Activated CD4-positive, alpha-beta T cell treated with anti-CD3 and anti-CD28 coated beads for 24 hours (primary cell): ENCODE measurements at regions not wholly inside any gene's neighbourhood (a gene's known extent, or its start where the extent isn't known, plus 50 kb on each side); places are given as distances from the start of the nearest gene placed in this dataset.
"Not testable (repeated sequence)": the region's sequence is repeated elsewhere in the genome, so short reads cannot be mapped to it uniquely, and the experiment has no call there.

Experiments
- DNase-seq, 2 donors: peaks; one replicate each; pipeline ENCODE4 v3.0.0-alpha.2; 2020; ENCODE audit warnings: low read depth in 2 of 2

DNA sequence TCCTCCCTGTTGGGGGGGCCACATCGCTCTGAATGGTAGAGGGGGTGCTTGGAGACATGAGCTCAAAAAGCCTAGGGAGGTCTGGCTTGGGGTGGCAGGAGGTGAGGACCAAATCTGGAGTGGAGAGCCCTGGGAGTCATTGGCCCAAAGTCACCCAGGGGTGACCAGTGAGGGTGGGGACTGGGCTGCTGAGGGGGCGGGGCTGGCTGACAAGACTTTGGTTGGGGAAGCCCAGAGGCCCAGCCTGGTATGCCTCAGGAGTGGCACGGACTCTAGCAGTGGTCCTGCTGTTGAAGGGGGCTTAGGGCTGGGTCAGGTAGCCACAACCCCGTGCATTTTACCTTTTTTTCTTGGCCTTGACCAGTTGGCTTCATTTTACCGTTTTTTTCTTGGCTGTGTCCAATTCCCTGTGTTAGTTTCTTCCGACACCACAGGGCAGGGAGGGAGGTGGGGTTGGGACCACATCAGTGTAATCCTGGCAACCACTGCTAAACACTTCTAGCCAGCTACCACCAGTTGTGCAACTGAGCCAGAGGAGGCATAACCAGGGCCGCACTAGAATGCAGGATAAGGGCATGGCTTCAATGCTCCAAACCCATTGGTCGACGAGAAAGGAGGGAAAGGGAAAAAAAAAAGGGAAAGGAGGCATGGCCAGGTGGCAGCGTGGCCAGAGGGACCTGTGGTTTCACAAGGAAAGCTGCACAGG lies 105.3 kb upstream of the C2CD4B start:
- no peak for DNase-seq

DNA sequence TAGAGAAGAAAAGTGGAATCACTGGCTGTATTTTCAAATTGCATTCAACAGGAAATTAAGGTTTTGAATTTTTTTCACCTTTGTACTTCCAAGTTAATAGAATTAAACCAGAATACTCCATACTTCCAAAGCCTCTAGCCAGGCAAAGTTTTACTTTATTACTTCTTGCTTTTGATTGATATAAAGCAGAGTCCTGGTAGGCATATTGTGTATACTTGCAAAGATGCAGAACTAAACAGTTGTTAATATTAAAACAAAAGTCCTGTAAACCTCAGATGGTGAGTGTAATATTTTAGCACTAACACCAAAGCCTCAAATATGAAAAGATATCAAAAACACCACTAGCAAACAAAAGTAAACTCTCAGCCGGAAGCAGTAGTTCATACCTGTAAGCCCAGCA lies 107.2 kb upstream of the C2CD4B start:
- no peak for DNase-seq

DNA sequence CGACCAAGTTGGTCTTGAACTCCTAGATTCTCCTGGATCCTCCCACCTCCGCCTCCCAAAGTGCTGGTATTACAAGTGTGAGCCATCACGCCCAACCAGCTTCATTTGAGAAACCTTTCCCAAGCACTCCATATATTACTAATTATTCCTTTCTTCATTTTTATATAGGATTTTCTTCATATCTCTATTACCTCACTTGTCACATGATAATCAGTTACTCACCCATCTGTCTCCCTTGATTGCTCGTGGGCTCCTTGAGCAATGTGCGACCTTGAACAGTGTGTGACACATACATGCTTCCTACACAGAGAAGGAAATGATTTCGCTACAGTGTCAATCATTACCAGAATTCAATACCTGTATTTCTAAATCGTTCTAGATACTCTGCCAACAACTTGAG lies 110.7 kb upstream of the C2CD4B start:
- no peak for DNase-seq

DNA sequence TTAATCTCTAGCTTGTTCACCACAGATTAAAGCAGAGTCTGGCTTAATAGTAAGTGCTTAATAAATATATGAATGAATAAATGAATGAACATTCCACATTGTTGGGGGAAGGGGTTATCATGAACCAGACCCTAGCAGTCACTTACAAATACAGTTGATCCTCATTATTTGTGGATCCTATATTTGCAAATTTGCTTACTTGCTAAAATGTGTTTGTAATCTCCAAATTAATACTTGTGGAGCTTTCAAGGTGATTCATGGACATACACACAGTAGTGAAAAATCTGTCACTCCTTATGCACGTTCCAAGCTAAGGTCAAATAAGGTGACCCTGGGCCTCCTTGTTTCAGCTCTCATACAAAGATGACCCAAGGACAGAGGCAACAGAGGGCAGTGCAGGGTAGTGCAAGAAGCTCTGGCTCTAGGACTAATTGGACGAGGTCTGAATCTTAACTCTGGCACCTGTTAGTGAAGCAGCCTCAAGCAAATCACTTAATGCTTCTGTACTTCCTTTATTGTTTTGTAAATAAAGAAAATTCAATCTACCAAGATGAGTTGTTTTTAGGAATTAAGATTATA lies 112.8 kb upstream of the C2CD4B start:
- DNase-seq = no peak

DNA sequence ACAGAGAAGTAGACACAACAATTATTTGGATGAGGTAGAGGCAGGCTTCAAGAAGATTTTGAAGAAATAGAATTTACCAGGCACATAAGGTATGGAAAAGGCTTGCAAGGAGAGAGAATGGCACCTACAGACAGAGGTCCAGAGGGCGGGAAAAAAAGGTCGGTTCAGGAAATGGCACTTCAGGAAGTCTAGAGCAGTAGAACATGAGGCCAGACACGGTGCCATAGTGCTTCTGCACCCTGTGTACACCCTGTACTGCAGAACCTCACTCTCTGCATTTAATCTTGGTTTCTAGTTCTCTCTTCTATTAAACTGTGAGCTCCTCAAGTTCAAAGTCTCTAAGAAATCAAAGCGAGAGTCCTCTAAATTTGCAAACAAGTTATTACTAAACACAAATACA lies 113.4 kb upstream of the C2CD4B start:
- no peak for DNase-seq

DNA sequence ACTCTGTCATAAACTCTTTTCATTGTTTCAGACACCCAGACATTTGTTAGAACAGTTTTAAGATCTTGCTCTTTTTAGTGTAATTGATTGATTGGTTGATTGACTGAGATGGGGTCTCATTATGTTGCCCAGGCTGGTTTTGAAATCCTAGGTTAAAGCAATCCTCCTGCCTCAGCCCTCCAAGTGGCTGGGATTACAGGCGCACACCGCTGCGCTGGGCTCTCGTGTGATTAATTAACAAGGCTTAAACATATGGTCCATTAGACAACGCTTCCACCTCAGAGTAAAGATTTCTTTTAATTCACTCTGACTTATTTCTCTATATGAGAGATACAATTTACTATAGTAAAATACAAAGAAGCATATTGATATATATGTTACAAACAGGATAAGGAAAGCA lies 114.0 kb upstream of the C2CD4B start:
- no peak for DNase-seq

DNA sequence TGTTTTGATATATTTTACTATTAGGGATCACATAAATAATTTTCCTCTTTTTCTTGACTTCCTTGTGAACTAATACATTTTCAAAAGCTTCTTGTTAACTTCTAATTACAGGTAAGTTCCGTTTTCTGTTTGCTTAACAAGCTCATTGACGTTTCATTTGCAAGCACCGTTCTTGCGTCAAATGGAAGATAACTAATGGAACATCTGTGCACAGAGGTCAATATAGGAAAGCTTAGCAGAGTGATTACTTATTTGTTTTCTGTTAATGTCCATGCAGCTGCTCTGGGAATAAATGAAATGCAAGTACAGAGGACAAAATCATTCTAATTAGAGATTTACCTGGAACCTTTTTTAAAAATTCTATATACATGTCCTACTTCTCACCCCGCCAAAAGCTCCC lies 115.5 kb upstream of the C2CD4B start:
- DNase-seq = no peak

DNA sequence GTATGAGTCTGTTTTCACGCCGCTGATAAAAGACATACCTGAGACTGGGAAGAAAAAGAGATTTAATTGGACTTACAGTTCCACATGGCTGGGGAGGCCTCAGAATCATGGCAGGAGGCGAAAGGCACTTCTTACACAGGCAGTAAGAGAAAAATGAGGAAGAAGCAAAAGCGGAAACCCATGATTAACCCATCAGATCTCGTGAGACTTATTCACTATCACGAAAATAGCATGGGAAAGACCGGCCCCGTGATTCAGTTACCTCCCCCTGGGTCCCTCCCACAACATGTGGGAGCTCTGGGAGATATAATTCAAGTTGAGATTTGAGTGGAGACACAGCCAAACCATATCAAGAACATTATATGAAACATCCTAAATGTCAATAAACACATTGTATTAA lies 116.7 kb upstream of the C2CD4B start:
- not testable (repeated sequence) for DNase-seq

DNA sequence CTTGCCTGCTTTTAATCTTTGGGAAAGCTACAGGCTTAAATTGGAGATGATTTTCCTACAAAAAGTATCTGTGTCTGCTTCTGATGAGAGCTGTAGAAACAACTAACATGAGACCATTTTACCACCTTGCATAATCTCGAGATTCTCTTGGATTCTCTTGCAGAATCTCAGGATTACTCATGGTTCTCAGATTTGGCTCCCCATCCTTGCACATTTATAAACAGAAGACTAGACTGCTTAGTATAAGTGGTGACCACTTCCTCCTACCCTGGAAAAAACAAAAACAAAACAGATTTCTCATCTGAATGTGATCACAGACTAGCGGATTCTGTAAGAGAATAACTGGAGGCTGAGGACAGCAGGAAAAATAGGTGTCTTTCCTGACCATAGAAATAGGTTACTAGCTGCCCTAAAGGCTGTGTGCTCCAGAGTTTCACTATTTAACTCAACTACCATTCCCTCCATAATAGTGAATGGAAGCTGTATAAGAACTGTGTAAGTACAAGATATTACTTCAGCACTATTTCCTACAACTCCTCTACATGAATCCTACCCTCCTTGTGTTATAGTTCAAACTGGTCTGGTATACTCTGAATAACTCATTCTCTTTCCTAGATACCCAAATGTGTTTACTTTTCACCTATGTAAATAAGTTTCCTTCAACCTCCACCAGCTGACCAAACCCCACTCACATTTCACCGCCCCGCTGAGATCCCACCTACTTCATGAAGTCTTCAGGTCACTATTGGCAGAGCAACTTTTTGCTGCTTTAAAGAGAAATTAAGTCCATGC lies 122.2 kb upstream of the C2CD4B start:
- no peak for DNase-seq

DNA sequence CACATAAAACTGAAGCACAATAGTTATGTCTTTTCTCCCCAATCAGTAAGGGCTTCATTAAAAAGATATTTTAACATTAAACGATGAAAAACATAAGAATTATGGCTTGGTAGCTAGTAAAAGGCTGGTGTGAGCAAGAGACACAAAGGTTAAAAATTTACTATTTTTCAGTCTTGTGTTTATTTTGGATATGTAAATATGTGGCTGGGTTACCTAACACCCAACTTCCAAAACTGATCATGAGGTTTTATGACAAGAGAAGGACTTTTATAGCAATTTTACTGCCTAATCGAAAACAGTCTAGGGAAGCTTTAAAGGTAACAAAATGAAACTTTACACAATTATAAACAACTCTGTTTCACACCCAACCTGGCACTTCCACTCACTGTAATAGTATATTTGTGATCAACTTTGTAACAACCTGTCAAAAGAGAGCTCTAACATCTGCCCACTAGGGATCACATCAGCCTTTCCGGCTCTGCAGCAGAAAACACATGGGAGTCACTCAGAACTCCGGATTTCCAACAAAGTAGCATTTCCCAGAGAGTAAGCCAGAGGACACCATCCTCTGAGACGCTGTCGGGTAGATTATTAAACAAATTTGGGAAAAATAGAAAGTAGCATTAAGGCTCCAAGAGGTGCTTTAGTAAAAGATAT lies 123.4 kb upstream of the C2CD4B start:
- no peak for DNase-seq

DNA sequence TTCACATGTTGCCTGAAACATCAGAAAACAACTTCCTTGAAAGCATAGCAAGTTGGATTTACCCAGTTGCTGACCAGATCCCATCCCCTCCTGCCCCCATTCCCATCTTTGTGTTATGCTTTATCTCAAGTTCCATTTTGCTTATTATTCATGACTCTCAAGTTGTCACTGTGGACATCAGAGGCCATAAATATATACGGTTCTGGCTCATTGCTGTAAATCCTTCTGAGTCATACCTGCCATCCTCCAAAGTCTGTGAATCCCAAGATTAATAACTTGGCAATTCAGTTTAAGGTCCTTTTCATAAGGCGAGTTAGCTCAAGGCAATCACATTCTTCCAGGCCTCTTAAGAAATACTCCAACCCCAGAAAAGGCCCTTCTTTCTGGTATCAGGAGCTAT lies 126.2 kb upstream of the C2CD4B start:
- no peak for DNase-seq

DNA sequence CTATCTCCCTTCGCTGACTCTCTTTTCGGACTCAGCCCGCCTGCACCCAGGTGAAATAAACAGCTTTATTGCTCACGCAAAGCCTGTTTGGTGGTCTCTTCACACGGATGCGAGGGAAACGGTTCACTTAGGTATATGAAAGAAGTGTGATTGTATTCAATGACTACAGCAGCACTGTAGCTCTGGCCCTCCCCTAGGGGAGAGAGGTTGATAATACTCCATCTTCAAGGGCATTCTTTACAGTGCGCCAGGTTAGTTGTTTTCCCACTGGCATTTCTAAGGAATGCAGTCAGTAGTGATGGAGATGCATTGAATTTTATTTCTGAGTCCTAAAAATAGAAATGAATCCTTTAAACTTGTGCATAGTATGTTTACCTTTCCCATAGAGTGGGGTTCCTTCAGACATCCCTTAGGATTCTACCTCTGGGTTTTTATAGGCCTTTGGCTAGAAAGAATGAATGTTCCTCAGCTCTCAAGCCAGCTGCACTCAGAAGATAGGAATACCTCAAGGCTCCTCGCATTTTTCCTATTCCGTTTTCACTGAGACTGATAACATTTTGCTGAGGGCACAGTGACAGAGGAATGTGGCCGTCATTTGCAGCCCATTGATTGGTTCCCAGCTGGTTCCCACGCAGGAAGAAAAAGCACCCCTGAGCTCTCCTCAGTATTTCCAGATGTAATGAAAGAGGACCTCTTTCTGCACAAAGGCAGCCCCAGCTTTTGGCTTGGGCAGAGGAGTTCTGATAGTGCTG lies 131.8 kb upstream of the C2CD4B start:
- no peak for DNase-seq

DNA sequence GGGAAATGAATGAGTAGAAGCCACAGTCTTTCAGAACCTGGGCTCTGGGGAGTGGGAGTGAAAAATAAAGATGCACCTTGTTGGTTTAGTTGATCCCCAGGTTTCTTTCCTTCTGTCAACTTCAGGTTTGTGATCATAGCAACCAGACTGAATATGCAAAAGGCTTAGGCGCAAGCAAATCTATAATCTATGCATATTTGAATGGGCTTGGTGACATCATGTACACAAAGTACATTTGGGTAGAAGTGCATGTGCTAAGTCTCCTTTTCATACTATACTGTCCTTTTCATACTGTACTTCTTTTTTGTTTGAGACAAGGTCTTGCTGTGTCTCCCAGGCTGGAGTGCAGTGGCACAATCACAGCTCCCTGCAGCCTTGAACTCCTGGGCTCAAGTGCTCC lies 132.4 kb upstream of the C2CD4B start:
- DNase-seq = no peak

DNA sequence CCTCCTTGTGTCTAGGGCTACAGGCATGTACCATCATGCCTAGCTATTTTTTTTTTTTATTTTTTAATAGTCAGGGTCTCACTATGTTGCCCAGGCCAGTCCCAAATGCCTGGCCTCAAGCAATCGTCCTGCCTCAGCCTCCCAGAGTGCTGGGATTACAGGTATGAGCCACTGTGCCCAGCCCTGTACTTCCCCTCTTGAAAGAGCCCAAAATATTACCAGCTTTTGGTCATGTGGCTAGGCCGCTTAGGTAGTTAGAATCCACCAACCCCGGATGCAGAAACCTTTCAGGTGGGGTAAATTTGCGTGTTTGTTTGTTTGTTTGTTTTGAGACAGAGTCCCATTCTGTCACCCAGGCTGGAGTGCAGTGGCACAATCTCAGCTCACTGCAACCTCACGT lies 132.8 kb upstream of the C2CD4B start:
- DNase-seq = no peak

DNA sequence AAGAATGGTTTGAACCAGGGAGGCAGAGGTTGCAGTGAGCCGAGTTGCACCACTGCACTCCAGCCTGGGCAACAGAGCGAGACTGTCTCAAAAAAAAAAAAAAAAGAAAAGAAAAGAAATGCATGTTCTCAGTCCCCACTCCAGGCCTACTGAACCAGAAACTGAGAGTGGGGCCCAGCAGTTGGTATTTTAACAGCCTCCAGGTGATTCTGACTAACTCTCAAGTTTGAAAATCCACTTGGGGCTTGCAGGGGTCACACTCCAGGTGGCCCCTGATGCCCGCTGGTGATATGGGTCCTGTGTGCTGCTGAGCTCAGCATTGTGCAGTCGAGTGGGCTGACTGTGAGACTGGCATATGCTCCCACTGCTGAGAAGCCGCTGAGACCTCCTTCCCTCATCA lies 133.7 kb upstream of the C2CD4B start:
- DNase-seq = no peak

DNA sequence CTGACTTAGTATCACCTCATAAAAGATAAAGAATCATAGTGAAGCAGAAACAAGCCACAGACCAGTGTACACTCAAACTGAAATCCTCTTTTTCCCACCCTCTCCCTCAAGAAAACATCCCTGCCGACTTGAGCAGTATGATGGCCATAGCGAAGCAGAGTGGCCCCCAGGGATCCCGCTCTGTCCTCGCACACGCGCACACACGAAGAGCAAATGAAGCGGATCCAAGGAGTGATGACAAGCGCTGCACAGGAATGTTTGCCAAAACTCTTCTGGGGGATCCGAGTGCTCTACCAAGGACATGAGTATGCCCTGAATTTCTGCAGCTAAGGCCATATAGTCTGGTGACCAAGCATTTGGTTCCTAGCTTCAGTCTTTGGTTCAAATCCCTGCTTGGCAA lies 134.5 kb upstream of the C2CD4B start:
- no peak for DNase-seq

DNA sequence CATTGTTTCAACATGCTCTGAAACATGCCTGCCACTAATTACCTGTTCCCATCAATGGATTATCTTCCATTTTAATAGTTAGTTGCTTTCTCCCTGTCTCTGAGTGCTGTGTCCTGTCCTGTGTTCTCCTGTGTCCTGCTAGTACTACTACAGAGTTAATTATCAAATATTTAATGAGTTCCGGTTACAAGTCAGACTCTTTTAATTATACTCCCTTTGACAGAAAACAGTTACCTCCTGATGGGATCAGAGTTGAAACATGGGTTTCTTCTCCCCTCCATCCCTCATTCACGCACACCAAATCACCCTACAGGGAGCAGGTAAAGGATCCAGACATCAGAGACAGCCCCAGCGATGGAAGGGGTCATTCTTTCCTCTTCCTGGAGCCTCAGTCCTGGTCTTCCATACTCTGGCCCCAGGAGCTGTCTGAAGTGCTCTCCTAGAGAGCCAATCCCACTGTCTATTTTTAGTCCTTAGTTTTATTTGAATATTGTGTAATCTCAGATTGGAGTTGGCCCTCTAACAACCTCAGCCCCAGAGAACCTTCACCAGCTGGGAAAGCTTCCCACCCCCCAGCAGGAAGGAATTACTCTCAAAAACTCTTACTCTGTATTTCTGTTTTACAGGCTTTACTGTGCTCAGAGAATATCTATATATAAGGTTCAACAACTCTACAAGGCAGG lies 137.0 kb upstream of the C2CD4B start:
- DNase-seq = no peak

DNA sequence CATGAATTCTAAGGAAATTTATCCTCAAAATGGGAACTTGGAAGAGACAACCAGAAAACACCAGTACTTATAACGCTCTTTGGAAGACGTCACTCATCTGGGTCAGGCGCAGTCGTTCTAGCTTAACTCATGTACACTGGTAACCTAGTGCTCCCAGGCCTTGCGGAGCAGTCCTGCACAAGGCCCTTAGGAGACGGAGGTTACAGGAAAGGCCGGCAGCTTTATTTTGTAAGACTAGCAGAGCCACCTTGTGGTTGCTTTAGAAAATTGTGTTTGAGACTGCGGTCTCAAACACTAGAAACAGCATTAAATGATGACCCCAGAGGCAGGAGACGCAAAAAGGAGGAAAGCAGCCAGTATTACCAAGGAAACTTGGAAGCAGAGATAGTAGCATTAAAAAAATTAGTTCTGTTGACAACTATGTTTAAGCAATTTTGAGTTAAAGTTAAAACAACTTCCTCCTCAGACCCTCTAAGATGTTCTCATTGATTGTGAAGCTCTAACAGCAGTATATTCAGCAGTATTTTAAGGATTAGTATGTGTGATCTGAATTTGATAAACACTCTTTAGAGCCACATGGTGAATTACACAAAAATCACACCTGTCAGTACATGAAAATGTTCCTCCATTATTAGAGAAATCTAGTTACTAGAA lies 141.9 kb upstream of the C2CD4B start:
- DNase-seq = no peak

DNA sequence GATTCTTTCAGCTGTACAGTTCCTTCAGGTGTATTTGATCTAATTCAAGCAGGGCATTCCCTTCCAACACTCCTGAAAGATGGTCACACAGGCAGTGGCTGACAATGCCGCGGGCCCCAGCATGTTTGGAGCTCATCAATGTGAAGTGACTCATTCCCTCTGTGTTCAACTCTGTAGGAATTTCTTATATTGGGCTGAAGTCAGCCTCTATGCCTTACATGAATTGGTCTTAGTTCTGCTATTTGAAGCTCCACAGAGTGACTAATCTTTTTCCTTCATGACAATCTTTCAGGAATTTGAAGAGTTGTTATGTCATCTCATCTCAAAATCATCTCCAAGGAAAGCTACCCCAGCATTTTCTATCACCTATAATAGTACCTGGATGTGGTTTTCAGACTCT lies 142.5 kb upstream of the C2CD4B start:
- no peak for DNase-seq

DNA sequence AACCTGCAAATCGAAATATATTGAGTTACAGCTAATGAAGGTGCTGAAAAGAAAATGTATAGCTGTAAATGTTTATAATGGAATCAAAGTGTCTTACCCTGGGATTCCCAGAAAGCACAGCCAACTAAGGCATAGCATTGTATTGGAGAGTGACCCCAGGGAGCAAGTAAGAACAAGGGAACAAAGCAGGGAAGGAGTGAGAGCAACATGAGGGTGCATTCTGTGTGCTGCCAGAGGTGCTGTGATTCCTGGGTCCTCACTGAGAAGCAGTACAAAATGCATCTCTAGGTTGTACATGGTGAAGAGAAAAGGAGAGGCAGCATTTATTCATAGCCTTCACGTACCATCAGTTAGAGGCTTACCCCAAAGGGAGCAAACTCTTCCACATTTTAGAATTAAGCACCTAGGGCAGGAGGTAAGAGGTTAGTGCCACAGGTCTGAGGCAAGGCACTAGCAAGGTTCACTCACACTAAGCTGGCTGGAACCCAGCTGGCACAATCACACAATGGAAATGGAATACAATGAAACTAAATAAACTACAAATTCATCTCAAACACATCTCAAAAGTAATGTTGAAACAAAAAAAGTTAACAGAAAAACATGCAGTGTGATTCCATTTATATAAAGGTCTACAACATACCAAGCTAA lies 151.5 kb upstream of the C2CD4B start:
- no peak for DNase-seq
